ENCODE measurements at regions not wholly inside any gene's neighbourhood (a gene's known extent, or its start where the extent isn't known, plus 50 kb on each side); places are given as distances from the start of the nearest gene placed in this dataset.

GRCh38 chr20:60872224-60872623, 379.8 kb upstream of the CDH4 start:
- Mint-ChIP-seq H3K4me1 (peaks cover 6% of the 10 kb centered on the region), H3K36me3 (ENCODE audit: low read depth) (no peaks in the 10 kb centered on the region), H3K9me3 (no peaks in the 10 kb centered on the region), H3K4me3 (no peak overlapping the region), H3K27ac (ENCODE audit: unreplicated experiment) (no peak overlapping the region), H3K27me3 (ENCODE audit: low read depth) (peaks cover 19% of the 10 kb centered on the region)
- no peak for DNase-seq (ENCODE audit: low read depth, low spot score)
- TF ChIP-seq CTCF (conservative IDR thresholded peaks at IDR 0.05), result no peak

GRCh38 chr20:60877071-60877857, 374.8 kb upstream of the CDH4 start:
- H3K4me1 Mint-ChIP-seq, result no peaks in the 10 kb centered on the region
- no peaks in the 10 kb centered on the region for H3K36me3 Mint-ChIP-seq (ENCODE audit: low read depth)
- peaks cover 8% of the 10 kb centered on the region for H3K27me3 Mint-ChIP-seq (ENCODE audit: low read depth)
- no peaks in the 10 kb centered on the region for H3K9me3 Mint-ChIP-seq
- H3K27ac Mint-ChIP-seq (ENCODE audit: unreplicated experiment), result no peak overlapping the region
- H3K4me3 Mint-ChIP-seq, result no peak overlapping the region
- no peak for TF ChIP-seq CTCF (conservative IDR thresholded peaks at IDR 0.05)
- DNase-seq (ENCODE audit: low read depth, low spot score), result no peak

GRCh38 chr20:60882836-60883235, 369.2 kb upstream of the CDH4 start:
- DNase-seq (ENCODE audit: low read depth, low spot score), result no peak
- TF ChIP-seq CTCF (conservative IDR thresholded peaks at IDR 0.05), result no peak
- Mint-ChIP-seq H3K4me1 (peaks cover 10% of the 10 kb centered on the region), H3K4me3 (no peak overlapping the region), H3K27ac (ENCODE audit: unreplicated experiment) (peak overlapping the region; percentile 15), H3K36me3 (ENCODE audit: low read depth) (no peaks in the 10 kb centered on the region), H3K9me3 (no peaks in the 10 kb centered on the region), H3K27me3 (ENCODE audit: low read depth) (peaks cover 6% of the 10 kb centered on the region)

GRCh38 chr20:60883496-60883895, 368.6 kb upstream of the CDH4 start:
- Mint-ChIP-seq H3K27ac (ENCODE audit: unreplicated experiment) (no peak overlapping the region), H3K36me3 (ENCODE audit: low read depth) (no peaks in the 10 kb centered on the region), H3K27me3 (ENCODE audit: low read depth) (peaks cover 3% of the 10 kb centered on the region), H3K4me3 (no peak overlapping the region), H3K4me1 (peaks cover 10% of the 10 kb centered on the region), H3K9me3 (no peaks in the 10 kb centered on the region)
- no peak for TF ChIP-seq CTCF (conservative IDR thresholded peaks at IDR 0.05)
- no peak for DNase-seq (ENCODE audit: low read depth, low spot score)

GRCh38 chr20:60884277-60884676, 367.8 kb upstream of the CDH4 start:
- TF ChIP-seq CTCF (conservative IDR thresholded peaks at IDR 0.05), result no peak
- no peaks in the 10 kb centered on the region for H3K36me3 Mint-ChIP-seq (ENCODE audit: low read depth)
- no peak overlapping the region for H3K4me3 Mint-ChIP-seq
- DNase-seq (ENCODE audit: low read depth, low spot score), result no peak
- no peaks in the 10 kb centered on the region for H3K27me3 Mint-ChIP-seq (ENCODE audit: low read depth)
- peaks cover 10% of the 10 kb centered on the region for H3K4me1 Mint-ChIP-seq
- H3K9me3 Mint-ChIP-seq, result no peaks in the 10 kb centered on the region
- no peak overlapping the region for H3K27ac Mint-ChIP-seq (ENCODE audit: unreplicated experiment)

All from neural crest cell (in vitro differentiated cells).